ENCODE measurements at regions not wholly inside any gene's neighbourhood (a gene's known extent, or its start where the extent isn't known, plus 50 kb on each side); places are given as distances from the start of the nearest gene placed in this dataset.

DNA sequence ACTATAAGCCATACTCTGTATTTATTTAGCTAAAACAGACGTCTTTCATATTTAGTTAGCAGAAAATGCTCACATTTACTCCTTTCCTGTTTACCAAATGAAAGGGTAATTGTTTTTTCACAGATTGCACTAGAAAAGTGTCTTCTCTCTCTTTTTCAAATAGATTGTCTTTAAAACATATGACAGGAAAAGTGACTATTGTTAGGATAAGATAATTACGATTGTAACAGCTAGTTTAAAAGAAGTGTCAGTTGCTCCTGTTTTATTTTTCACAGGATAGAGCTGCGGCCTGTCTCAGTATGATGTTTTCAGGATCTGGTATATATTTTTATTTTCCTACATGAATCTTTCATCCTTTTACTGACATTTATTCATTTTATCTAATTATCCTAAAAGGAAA is 353.5 kb downstream of the FBXO8 start:
- no peak for TF ChIP-seq TAF1 (IDR thresholded peaks at IDR 0.05; ENCODE audit: borderline replicate concordance, insufficient read depth, low read length)
- no peak for TF ChIP-seq REST (IDR thresholded peaks at IDR 0.05; ENCODE audit: insufficient read depth in 1 of 2, low read depth in 2 of 2, low read length in 2 of 2)
- TF ChIP-seq POLR2AphosphoS5 (IDR thresholded peaks at IDR 0.05; ENCODE audit: low read depth, low read length), result no peak
- no peak for TF ChIP-seq SIN3A (IDR thresholded peaks at IDR 0.05; ENCODE audit: borderline replicate concordance, insufficient read depth, low read length)
- no peak for TF ChIP-seq FOXP2 (optimal IDR thresholded peaks at IDR 0.05; ENCODE audit: borderline replicate concordance, extremely low read depth, extremely low read length, insufficient read depth)

DNA sequence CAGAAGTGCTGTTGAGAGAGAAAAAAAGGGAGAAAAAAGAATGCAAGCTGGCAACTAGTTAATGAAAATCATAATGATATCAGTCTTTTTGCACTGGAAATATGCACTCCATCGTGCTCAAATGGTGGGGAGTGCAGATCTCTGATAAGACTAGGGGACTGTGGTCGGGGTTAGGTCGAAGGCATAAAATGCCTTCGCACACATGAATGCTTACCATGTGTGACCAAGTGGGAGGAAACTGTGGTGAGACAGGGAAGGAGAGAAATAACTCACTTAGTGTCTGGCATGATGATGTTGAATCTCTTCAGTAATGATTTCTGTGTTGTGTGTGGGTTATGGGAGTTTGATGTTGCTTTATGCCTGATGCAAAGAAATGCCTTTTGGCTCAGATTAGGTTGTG is 358.9 kb downstream of the FBXO8 start:
- no peak for TF ChIP-seq REST (IDR thresholded peaks at IDR 0.05; ENCODE audit: insufficient read depth in 1 of 2, low read depth in 2 of 2, low read length in 2 of 2)
- TF ChIP-seq FOXP2 (optimal IDR thresholded peaks at IDR 0.05; ENCODE audit: borderline replicate concordance, extremely low read depth, extremely low read length, insufficient read depth), result no peak
- TF ChIP-seq POLR2AphosphoS5 (IDR thresholded peaks at IDR 0.05; ENCODE audit: low read depth, low read length), result no peak
- TF ChIP-seq TAF1 (IDR thresholded peaks at IDR 0.05; ENCODE audit: borderline replicate concordance, insufficient read depth, low read length), result no peak
- no peak for TF ChIP-seq SIN3A (IDR thresholded peaks at IDR 0.05; ENCODE audit: borderline replicate concordance, insufficient read depth, low read length)

- TF ChIP-seq REST (IDR thresholded peaks at IDR 0.05; ENCODE audit: insufficient read depth in 1 of 2, low read depth in 2 of 2, low read length in 2 of 2) (no peak), SIN3A (IDR thresholded peaks at IDR 0.05; ENCODE audit: borderline replicate concordance, insufficient read depth, low read length) (no peak), FOXP2 (optimal IDR thresholded peaks at IDR 0.05; ENCODE audit: borderline replicate concordance, extremely low read depth, extremely low read length, insufficient read depth) (no peak), TAF1 (IDR thresholded peaks at IDR 0.05; ENCODE audit: borderline replicate concordance, insufficient read depth, low read length) (no peak), POLR2AphosphoS5 (IDR thresholded peaks at IDR 0.05; ENCODE audit: low read depth, low read length) (no peak)
Observed at GRCh38 chr4:173919861-173920260, 363.6 kb downstream of the FBXO8 start.

- TF ChIP-seq FOXP2 (optimal IDR thresholded peaks at IDR 0.05; ENCODE audit: borderline replicate concordance, extremely low read depth, extremely low read length, insufficient read depth) (no peak), POLR2AphosphoS5 (IDR thresholded peaks at IDR 0.05; ENCODE audit: low read depth, low read length) (no peak), TAF1 (IDR thresholded peaks at IDR 0.05; ENCODE audit: borderline replicate concordance, insufficient read depth, low read length) (no peak), SIN3A (IDR thresholded peaks at IDR 0.05; ENCODE audit: borderline replicate concordance, insufficient read depth, low read length) (no peak), REST (IDR thresholded peaks at IDR 0.05; ENCODE audit: insufficient read depth in 1 of 2, low read depth in 2 of 2, low read length in 2 of 2) (no peak)
Observed at GRCh38 chr4:173919196-173919595, 364.3 kb downstream of the FBXO8 start.

Measured in PFSK-1 (cell line).